ENCODE measurements at regions not wholly inside any gene's neighbourhood (a gene's known extent, or its start where the extent isn't known, plus 50 kb on each side); places are given as distances from the start of the nearest gene placed in this dataset.

- DNase-seq (ENCODE audit: low read depth in 2 of 2) = no peak
These were observed 199.6 kb downstream of the MYCN start for GRCh38 chr2:16139663-16140615.

GRCh38 chr2:16138811-16139662, 198.7 kb downstream of the MYCN start:
- no peak for DNase-seq (ENCODE audit: low read depth in 2 of 2)

GRCh38 chr2:16137080-16137755, 196.9 kb downstream of the MYCN start:
- DNase-seq (ENCODE audit: low read depth in 2 of 2) = no peak

GRCh38 chr2:16136461-16137035, 196.2 kb downstream of the MYCN start:
- no peak for DNase-seq (ENCODE audit: low read depth in 2 of 2)

GRCh38 chr2:16135913-16136310, 195.6 kb downstream of the MYCN start:
- DNase-seq (ENCODE audit: low read depth in 2 of 2) = no peak

GRCh38 chr2:16135196-16135912, 195.0 kb downstream of the MYCN start:
- no peak for DNase-seq (ENCODE audit: low read depth in 2 of 2)

- no peak for DNase-seq (ENCODE audit: low read depth in 2 of 2)
These were observed 194.3 kb downstream of the MYCN start for GRCh38 chr2:16134436-16135165.

GRCh38 chr2:16130906-16131400, 190.6 kb downstream of the MYCN start:
- DNase-seq (ENCODE audit: low read depth in 2 of 2) = no peak

GRCh38 chr2:16130541-16130880, 190.2 kb downstream of the MYCN start:
- no peak for DNase-seq (ENCODE audit: low read depth in 2 of 2)

GRCh38 chr2:16129716-16130540, 189.6 kb downstream of the MYCN start:
- no peak for DNase-seq (ENCODE audit: low read depth in 2 of 2)

GRCh38 chr2:16128746-16129610, 188.6 kb downstream of the MYCN start:
- no peak for DNase-seq (ENCODE audit: low read depth in 2 of 2)

GRCh38 chr2:16127958-16128357, 187.6 kb downstream of the MYCN start:
- DNase-seq (ENCODE audit: low read depth in 2 of 2) = no peak

GRCh38 chr2:16127276-16127940, 187.1 kb downstream of the MYCN start:
- DNase-seq (ENCODE audit: low read depth in 2 of 2) = no peak

- no peak for DNase-seq (ENCODE audit: low read depth in 2 of 2)
These were observed 186.3 kb downstream of the MYCN start for GRCh38 chr2:16126517-16127275.

GRCh38 chr2:16125614-16126516, 185.5 kb downstream of the MYCN start:
- no peak for DNase-seq (ENCODE audit: low read depth in 2 of 2)
